ENCODE measurements at regions not wholly inside any gene's neighbourhood (a gene's known extent, or its start where the extent isn't known, plus 50 kb on each side); places are given as distances from the start of the nearest gene placed in this dataset.
A peak's percentile ranks its signal among the peaks of the same experiment; 100 is the strongest.

DNA sequence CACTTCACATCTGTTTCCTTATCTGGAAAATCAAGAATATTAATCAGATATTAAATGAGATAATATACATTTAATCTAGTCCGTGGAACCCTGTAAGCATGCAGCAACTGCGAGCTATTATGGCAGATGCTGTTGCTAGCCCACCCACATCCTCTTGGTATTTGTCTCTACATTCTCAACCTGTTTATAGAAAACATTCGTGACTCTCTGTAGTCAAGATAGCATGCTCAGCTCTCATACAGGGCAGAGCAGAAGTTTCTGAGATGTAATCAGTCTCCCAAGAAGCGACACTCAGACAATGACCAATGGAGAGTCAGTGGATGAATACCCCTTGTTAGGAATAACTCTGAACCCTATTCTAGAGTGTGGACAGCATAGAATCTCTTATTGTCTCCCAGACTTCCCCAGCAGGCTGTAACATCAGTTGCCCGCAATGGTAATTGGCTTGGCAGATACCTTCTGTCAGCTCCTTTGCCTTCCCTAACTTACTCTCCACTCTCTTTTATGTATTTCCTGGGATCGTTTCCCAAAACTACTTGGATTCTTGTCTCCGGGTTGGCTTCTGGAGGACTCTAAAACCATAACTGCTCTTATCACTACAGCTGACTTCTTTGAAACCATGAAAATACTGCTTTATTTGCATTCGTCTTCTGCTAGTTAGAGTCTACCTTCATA is 400.7 kb upstream of the TNP1 start:
- no peak for FAIRE-seq
- no peak for DNase-seq (ENCODE audit: insufficient read length, low spot score)
- TF ChIP-seq TAF1 (IDR thresholded peaks at IDR 0.05; ENCODE audit: low read depth, low read length): no peak
- no peak for TF ChIP-seq POLR2A (IDR thresholded peaks at IDR 0.05; ENCODE audit: low read depth, low read length)
- TF ChIP-seq SPI1 (IDR thresholded peaks at IDR 0.05; ENCODE audit: low read depth, low read length): no peak
- TF ChIP-seq PAX5 (IDR thresholded peaks at IDR 0.05; ENCODE audit: insufficient read depth, low read length, severe bottlenecking): no peak
- TF ChIP-seq POU2F2 (IDR thresholded peaks at IDR 0.05; ENCODE audit: low read depth, low read length): no peak
- TF ChIP-seq POLR2AphosphoS5 (IDR thresholded peaks at IDR 0.05; ENCODE audit: low read depth, low read length): no peak

- DNase-seq (ENCODE audit: insufficient read length, low spot score) (no peak), FAIRE-seq (no peak)
- no peak for TF ChIP-seq PAX5 (IDR thresholded peaks at IDR 0.05; ENCODE audit: insufficient read depth, low read length, severe bottlenecking)
- no peak for TF ChIP-seq POLR2A (IDR thresholded peaks at IDR 0.05; ENCODE audit: low read depth, low read length)
Measured at GRCh38 chr2:217258170-217258569, 398.3 kb upstream of the TNP1 start.

DNA sequence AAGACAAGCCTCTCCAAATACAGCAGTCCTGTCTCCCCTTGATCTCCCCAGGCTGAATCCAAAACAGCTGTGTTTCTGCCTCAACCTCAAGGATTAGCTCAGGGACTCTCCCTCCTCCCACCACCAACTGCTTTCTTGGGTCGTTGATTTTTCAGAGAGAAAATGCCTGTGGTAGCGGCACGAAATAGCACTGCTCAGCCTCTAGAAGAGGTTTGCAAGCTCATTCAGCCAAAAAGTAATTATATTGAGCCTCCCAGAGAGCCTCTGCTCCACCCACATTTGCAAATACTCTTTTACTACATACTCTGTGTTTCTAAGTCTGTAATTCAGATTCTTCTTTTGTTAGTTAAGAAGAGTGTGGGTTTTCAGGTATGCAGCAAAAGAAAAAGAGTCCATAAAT is 396.4 kb upstream of the TNP1 start:
- no peak for TF ChIP-seq POLR2AphosphoS5 (IDR thresholded peaks at IDR 0.05; ENCODE audit: low read depth, low read length)
- no peak for TF ChIP-seq TAF1 (IDR thresholded peaks at IDR 0.05; ENCODE audit: low read depth, low read length)
- TF ChIP-seq POLR2A (IDR thresholded peaks at IDR 0.05; ENCODE audit: low read depth, low read length): no peak
- no peak for TF ChIP-seq PAX5 (IDR thresholded peaks at IDR 0.05; ENCODE audit: insufficient read depth, low read length, severe bottlenecking)
- no peak for TF ChIP-seq POU2F2 (IDR thresholded peaks at IDR 0.05; ENCODE audit: low read depth, low read length)
- TF ChIP-seq SPI1 (IDR thresholded peaks at IDR 0.05; ENCODE audit: low read depth, low read length): no peak
- DNase-seq (ENCODE audit: insufficient read length, low spot score) (no peak), FAIRE-seq (no peak)

DNA sequence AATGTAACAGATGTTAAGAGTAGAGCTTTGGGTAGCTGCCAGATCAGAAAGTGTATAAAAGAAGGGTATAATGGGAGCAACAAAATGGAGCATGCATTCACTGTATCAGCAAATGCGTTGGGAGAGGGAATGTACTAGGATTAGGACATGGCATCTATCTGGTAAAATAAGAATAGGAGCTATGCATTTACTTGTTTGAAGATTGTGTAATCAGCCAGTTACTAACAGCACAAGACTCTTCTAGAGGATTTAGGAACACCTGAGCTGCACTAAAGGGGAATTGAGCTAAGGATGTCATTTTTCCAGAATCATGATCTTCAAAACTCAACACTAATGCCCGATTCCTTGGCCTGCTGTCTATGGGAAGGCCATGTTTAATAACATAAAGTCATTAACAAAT is 394.2 kb upstream of the TNP1 start:
- FAIRE-seq: no peak
- TF ChIP-seq POLR2A (IDR thresholded peaks at IDR 0.05; ENCODE audit: low read depth, low read length) (no peak), PAX5 (IDR thresholded peaks at IDR 0.05; ENCODE audit: insufficient read depth, low read length, severe bottlenecking) (no peak), POLR2AphosphoS5 (IDR thresholded peaks at IDR 0.05; ENCODE audit: low read depth, low read length) (no peak), TAF1 (IDR thresholded peaks at IDR 0.05; ENCODE audit: low read depth, low read length) (no peak), POU2F2 (IDR thresholded peaks at IDR 0.05; ENCODE audit: low read depth, low read length) (no peak), SPI1 (IDR thresholded peaks at IDR 0.05; ENCODE audit: low read depth, low read length) (no peak)
- DNase-seq (ENCODE audit: insufficient read length, low spot score): no peak

- TF ChIP-seq TAF1 (IDR thresholded peaks at IDR 0.05; ENCODE audit: low read depth, low read length) (no peak), POLR2A (IDR thresholded peaks at IDR 0.05; ENCODE audit: low read depth, low read length) (no peak), PAX5 (IDR thresholded peaks at IDR 0.05; ENCODE audit: insufficient read depth, low read length, severe bottlenecking) (no peak), POLR2AphosphoS5 (IDR thresholded peaks at IDR 0.05; ENCODE audit: low read depth, low read length) (no peak), POU2F2 (IDR thresholded peaks at IDR 0.05; ENCODE audit: low read depth, low read length) (no peak)
- no peak for FAIRE-seq
- no peak for DNase-seq (ENCODE audit: insufficient read length, low spot score)
Measured at GRCh38 chr2:217252181-217252580, 392.3 kb upstream of the TNP1 start.

DNA sequence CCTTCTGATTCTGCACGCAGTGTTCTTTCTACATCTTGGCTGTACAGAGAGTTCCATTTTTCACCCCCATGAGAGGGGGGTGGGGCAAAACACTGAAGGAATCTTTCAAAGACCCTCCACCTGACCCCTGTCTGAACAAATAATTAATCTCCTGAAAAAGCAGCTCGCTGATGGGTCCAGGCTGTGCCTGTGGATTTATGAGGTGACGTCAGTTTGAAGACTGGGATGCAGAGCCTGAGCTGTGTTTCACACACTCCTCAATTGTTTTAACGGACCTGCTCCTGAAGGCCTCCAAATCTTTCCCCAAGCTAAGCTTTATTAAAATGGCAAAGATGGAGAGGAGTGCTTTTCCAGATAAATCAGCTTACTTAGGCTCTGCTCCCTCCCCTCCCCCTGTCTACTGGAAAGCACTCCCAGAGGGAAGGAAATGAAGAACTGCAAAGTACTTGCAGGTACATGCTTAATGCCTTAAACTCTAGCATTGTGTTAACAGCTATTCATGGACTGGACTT is 390.2 kb upstream of the TNP1 start:
- DNase-seq (ENCODE audit: insufficient read length, low spot score) (no peak), FAIRE-seq (no peak)
- no peak for TF ChIP-seq POLR2A (IDR thresholded peaks at IDR 0.05; ENCODE audit: low read depth, low read length)
- TF ChIP-seq PAX5 (IDR thresholded peaks at IDR 0.05; ENCODE audit: insufficient read depth, low read length, severe bottlenecking): no peak
- no peak for TF ChIP-seq TAF1 (IDR thresholded peaks at IDR 0.05; ENCODE audit: low read depth, low read length)
- TF ChIP-seq POLR2AphosphoS5 (IDR thresholded peaks at IDR 0.05; ENCODE audit: low read depth, low read length): no peak
- TF ChIP-seq SPI1 (IDR thresholded peaks at IDR 0.05; ENCODE audit: low read depth, low read length): no peak
- no peak for TF ChIP-seq POU2F2 (IDR thresholded peaks at IDR 0.05; ENCODE audit: low read depth, low read length)

- FAIRE-seq (peak; percentile 74), DNase-seq (ENCODE audit: insufficient read length, low spot score) (no peak)
- TF ChIP-seq POLR2A (IDR thresholded peaks at IDR 0.05; ENCODE audit: low read depth, low read length) (no peak), POU2F2 (IDR thresholded peaks at IDR 0.05; ENCODE audit: low read depth, low read length) (no peak)
Measured at GRCh38 chr2:217249121-217250012, 389.5 kb upstream of the TNP1 start.

GRCh38 chr2:217248312-217248935 is 388.6 kb upstream of the TNP1 start:
- DNase-seq (ENCODE audit: insufficient read length, low spot score) (peak; percentile 11), FAIRE-seq (peak; percentile 57)
- TF ChIP-seq SPI1 (IDR thresholded peaks at IDR 0.05; ENCODE audit: low read depth, low read length) (peak; percentile 100), POLR2AphosphoS5 (IDR thresholded peaks at IDR 0.05; ENCODE audit: low read depth, low read length) (no peak), PAX5 (IDR thresholded peaks at IDR 0.05; ENCODE audit: insufficient read depth, low read length, severe bottlenecking) (no peak)

- TF ChIP-seq POLR2A (IDR thresholded peaks at IDR 0.05; ENCODE audit: low read depth, low read length) (no peak), SPI1 (IDR thresholded peaks at IDR 0.05; ENCODE audit: low read depth, low read length) (no peak), TAF1 (IDR thresholded peaks at IDR 0.05; ENCODE audit: low read depth, low read length) (no peak), POU2F2 (IDR thresholded peaks at IDR 0.05; ENCODE audit: low read depth, low read length) (no peak), PAX5 (IDR thresholded peaks at IDR 0.05; ENCODE audit: insufficient read depth, low read length, severe bottlenecking) (no peak), POLR2AphosphoS5 (IDR thresholded peaks at IDR 0.05; ENCODE audit: low read depth, low read length) (no peak)
- FAIRE-seq (no peak), DNase-seq (ENCODE audit: insufficient read length, low spot score) (no peak)
Measured at GRCh38 chr2:217247476-217247875, 387.6 kb upstream of the TNP1 start.
